GM13977 (cell line): ENCODE measurements at regions not wholly inside any gene's neighbourhood (a gene's known extent, or its start where the extent isn't known, plus 50 kb on each side); places are given as distances from the start of the nearest gene placed in this dataset.

Experiments used
- DNase-seq: peaks from one replicate; pipeline ENCODE4 v3.0.0; 2012; ENCODE audit warnings: low spot score
- CTCF ChIP-seq: IDR thresholded peaks from 2 replicates; pipeline ENCODE4 v1.5.1; 2012; ENCODE audit warnings: mild to moderate bottlenecking, control low read depth; ENCODE audit not compliant: insufficient read depth; ENCODE audit errors: extremely low read depth, missing control alignments
- in situ Hi-C: fragments of 300-500 bp; cut with MboI; formaldehyde crosslinking; loops from one replicate; pipeline ENCODE4 v1.12.0; 2022; ENCODE audit warnings: low sequenced_read_pairs, low pct_unique_long_range_greater_than_20kb, mixed read lengths, inconsistent platforms; ENCODE audit not compliant: unreplicated experiment

DNA sequence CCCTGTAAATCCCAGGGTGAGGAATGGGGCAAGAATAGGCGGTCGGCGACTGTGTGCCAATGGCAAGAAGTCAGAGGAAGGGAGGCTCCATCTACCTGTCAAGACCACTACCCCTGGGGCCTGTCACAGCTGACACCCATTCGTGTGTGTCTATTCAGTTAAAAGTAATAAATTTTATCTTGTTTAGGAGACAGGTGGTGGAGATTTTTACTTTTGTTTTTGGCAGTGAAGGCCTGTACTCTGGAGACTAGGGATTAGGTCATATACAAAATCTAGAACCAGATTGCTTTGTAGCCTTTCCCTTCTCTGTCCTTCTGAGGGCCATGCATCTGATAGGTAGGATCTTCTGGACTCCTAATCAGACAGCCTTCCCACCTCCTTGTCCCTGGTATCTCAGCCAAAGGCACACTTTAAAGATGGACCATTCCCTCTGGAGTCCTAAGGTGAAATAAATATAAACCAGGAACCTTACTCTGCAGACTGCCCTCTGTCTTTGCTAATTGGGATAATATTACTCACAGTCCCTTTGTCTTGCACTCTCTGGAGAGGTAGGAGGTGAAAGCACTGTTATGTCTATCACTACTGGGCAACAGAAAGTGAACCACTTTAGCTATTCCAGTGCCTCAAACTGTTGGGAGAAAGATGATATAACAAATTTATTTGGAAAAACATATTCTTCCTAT lies 213.2 kb upstream of the ACTBL2 start:
- in situ Hi-C loops = no loop called here
- no peak for TF ChIP-seq CTCF
- no peak for DNase-seq

- TF ChIP-seq CTCF = no peak
- in situ Hi-C loops = no loop called here
- no peak for DNase-seq
Measured at GRCh38 chr5:57695179-57695578, 212.6 kb upstream of the ACTBL2 start.

GRCh38 chr5:57693488-57694305 lies 211.1 kb upstream of the ACTBL2 start:
- in situ Hi-C loops = no loop called here
- no peak for DNase-seq
- TF ChIP-seq CTCF = no peak

GRCh38 chr5:57692582-57693487 lies 210.2 kb upstream of the ACTBL2 start:
- in situ Hi-C loops = no loop called here
- no peak for TF ChIP-seq CTCF
- no peak for DNase-seq

- TF ChIP-seq CTCF = no peak
- in situ Hi-C loops = no loop called here
- DNase-seq = no peak
Measured at GRCh38 chr5:57690724-57691123, 208.1 kb upstream of the ACTBL2 start.

- in situ Hi-C loops = no loop called here
- no peak for TF ChIP-seq CTCF
- DNase-seq = no peak
Measured at GRCh38 chr5:57687596-57687995, 205.0 kb upstream of the ACTBL2 start.
